ENCODE measurements at regions not wholly inside any gene's neighbourhood (a gene's known extent, or its start where the extent isn't known, plus 50 kb on each side); places are given as distances from the start of the nearest gene placed in this dataset.

GRCh38 chr1:199447906-199448305 is 579.6 kb upstream of the NR5A2 start:
- TF ChIP-seq POLR2A (IDR thresholded peaks at IDR 0.05; ENCODE audit: low read depth, low read length) (no peak), POLR2AphosphoS5 (IDR thresholded peaks at IDR 0.05; ENCODE audit: low read depth, low read length) (no peak), SPI1 (IDR thresholded peaks at IDR 0.05; ENCODE audit: low read depth, low read length) (no peak), TAF1 (IDR thresholded peaks at IDR 0.05; ENCODE audit: low read depth, low read length) (no peak)
